ENCODE measurements at regions not wholly inside any gene's neighbourhood (a gene's known extent, or its start where the extent isn't known, plus 50 kb on each side); places are given as distances from the start of the nearest gene placed in this dataset.

DNA sequence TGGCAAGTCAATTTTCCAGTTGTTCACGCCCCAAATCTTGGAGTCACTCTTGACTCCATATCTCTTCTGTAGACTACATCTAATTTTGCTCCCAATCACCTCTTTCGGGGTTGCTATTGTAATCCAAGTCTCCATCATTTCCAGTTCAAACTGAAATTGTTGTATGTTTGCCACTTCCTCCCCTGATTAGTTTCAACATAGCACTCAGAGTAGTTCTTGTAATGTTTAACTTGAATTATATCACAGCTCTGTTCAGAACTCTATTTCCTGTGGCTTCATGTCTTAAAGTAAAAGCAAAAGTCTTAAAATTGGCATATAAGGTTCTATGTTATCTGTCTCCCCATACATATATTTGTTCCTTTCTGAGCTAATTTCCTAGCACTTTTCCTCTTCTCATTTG is 348.5 kb upstream of the RIOK2 start:
- TF ChIP-seq POLR2A (IDR thresholded peaks at IDR 0.05; ENCODE audit: low read depth, low read length) (no peak), POLR2AphosphoS5 (IDR thresholded peaks at IDR 0.05; ENCODE audit: low read depth, low read length) (no peak)
